OCI-LY1 (cell line): ENCODE measurements at regions not wholly inside any gene's neighbourhood (a gene's known extent, or its start where the extent isn't known, plus 50 kb on each side); places are given as distances from the start of the nearest gene placed in this dataset.

ENCODE experiments used
- H2AFZ ChIP-seq: fragments of 200-600 bp; sonication (generic), shearing (Covaris generic); 2 replicates; pipeline ENCODE4 v1.6.0; 2014; ENCODE audit warnings: antibody characterized with exemption, mild to moderate bottlenecking, low read length
- H3F3A ChIP-seq: fragments of 200-600 bp; sonication (generic), shearing (Covaris generic); 2 replicates; pipeline ENCODE4 v1.6.0; 2014; ENCODE audit warnings: mild to moderate bottlenecking, antibody characterized with exemption, low read length, moderate library complexity; ENCODE audit not compliant: insufficient read depth
- H3K27ac ChIP-seq: fragments of 200-600 bp; sonication (generic); 2 replicates; pipeline ENCODE4 v1.5.1; 2014; ENCODE audit warnings: low read length, mixed run types, mild to moderate bottlenecking, low read depth; ENCODE audit not compliant: poor library complexity, severe bottlenecking
- H3K27me3 ChIP-seq: fragments of 200-600 bp; sonication (generic); 2 replicates; pipeline ENCODE4 v1.6.0; 2014; ENCODE audit warnings: antibody characterized with exemption, mild to moderate bottlenecking, low read length, moderate library complexity; ENCODE audit not compliant: insufficient read depth
- H3K36me3 ChIP-seq: fragments of 200-600 bp; sonication (generic); 2 replicates; pipeline ENCODE4 v1.6.1; 2014; ENCODE audit warnings: mild to moderate bottlenecking, antibody characterized with exemption, low read length, moderate library complexity, mixed read lengths; ENCODE audit not compliant: insufficient read depth
- H3K4me1 ChIP-seq: fragments of 200-600 bp; sonication (generic); 2 replicates; pipeline ENCODE4 v1.5.1; 2014; ENCODE audit warnings: mild to moderate bottlenecking, low read length, moderate library complexity; ENCODE audit not compliant: insufficient read depth, severe bottlenecking
- H3K4me2 ChIP-seq: fragments of 200-600 bp; sonication (generic), shearing (Covaris generic); 2 replicates; pipeline ENCODE4 v1.6.1; 2014; ENCODE audit warnings: low read length
- H3K4me3 ChIP-seq: fragments of 200-600 bp; sonication (generic); 2 replicates; pipeline ENCODE4 v1.5.1; 2014; ENCODE audit warnings: low read length, low read depth, mild to moderate bottlenecking, mixed read lengths; ENCODE audit not compliant: poor library complexity, severe bottlenecking
- H3K79me2 ChIP-seq: fragments of 200-600 bp; shearing (Covaris generic); 2 replicates; pipeline ENCODE4 v1.6.1; 2016; ENCODE audit warnings: mixed run types, low read length, mixed read lengths; ENCODE audit not compliant: insufficient read depth
- H3K9ac ChIP-seq: fragments of 200-600 bp; sonication (generic), shearing (Covaris generic); 2 replicates; pipeline ENCODE4 v1.6.1; 2014; ENCODE audit warnings: mild to moderate bottlenecking, low read length, mixed read lengths
- H3K9me2 ChIP-seq: fragments of 200-600 bp; sonication (generic), shearing (Covaris generic); 2 replicates; pipeline ENCODE4 v1.6.1; 2014; ENCODE audit warnings: low read depth, mild to moderate bottlenecking, low read length, mixed read lengths
- H3K9me3 ChIP-seq: fragments of 200-600 bp; shearing (Covaris generic); 2 replicates; pipeline ENCODE4 v1.6.1; 2014; ENCODE audit warnings: low read length, mixed read lengths
- H4K20me1 ChIP-seq: fragments of 200-600 bp; sonication (generic), shearing (Covaris generic); 2 replicates; pipeline ENCODE4 v1.6.0; 2016; ENCODE audit warnings: mild to moderate bottlenecking, low read length; ENCODE audit not compliant: insufficient read depth
- EZH2 ChIP-seq: fragments of 200-600 bp; sonication (generic), shearing (Covaris generic); IDR thresholded peaks from 2 replicates; pipeline ENCODE4 v1.8.0; 2017; ENCODE audit warnings: borderline replicate concordance, mixed run types, mild to moderate bottlenecking, antibody characterized with exemption, low read length, moderate library complexity, mixed read lengths
- TF ChIP-seq, protein P1 (sequence below): fragments of 200-600 bp; sonication (generic), shearing (Covaris generic); IDR thresholded peaks from 2 replicates; pipeline ENCODE4 v1.5.1; 2017; ENCODE audit warnings: mild to moderate bottlenecking, antibody characterized with exemption, low read length, moderate library complexity, mixed read lengths

DNA sequence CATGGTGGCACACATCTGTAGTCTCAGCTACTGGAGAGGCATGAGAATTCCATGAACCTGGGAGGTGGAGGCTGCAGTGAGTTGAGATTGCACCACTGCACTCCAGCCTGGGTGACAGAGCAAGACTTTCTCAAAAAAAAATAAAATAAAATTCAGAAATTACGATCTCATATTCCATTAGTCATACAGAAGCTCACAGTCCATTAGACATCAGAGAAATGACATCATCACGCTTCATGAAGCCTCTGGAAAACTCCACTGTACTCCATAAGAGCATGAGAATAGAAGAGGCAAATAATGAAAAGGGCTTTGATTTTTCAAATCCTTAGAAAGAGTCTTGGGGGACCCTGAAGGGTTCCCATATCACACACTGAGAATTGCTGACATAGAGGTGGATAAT, 145.0 kb upstream of the MITF start:
- no peaks in the 10 kb centered on the region for H3F3A ChIP-seq
- TF ChIP-seq EZH2 = no peak
- TF ChIP-seq, protein P1, sequence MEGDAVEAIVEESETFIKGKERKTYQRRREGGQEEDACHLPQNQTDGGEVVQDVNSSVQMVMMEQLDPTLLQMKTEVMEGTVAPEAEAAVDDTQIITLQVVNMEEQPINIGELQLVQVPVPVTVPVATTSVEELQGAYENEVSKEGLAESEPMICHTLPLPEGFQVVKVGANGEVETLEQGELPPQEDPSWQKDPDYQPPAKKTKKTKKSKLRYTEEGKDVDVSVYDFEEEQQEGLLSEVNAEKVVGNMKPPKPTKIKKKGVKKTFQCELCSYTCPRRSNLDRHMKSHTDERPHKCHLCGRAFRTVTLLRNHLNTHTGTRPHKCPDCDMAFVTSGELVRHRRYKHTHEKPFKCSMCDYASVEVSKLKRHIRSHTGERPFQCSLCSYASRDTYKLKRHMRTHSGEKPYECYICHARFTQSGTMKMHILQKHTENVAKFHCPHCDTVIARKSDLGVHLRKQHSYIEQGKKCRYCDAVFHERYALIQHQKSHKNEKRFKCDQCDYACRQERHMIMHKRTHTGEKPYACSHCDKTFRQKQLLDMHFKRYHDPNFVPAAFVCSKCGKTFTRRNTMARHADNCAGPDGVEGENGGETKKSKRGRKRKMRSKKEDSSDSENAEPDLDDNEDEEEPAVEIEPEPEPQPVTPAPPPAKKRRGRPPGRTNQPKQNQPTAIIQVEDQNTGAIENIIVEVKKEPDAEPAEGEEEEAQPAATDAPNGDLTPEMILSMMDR = no peak
- no peaks in the 10 kb centered on the region for H3K9me2 ChIP-seq
- no peaks in the 10 kb centered on the region for H3K36me3 ChIP-seq
- no peak overlapping the region for H3K4me2 ChIP-seq
- H3K4me1 ChIP-seq = no peaks in the 10 kb centered on the region
- H3K9me3 ChIP-seq = no peaks in the 10 kb centered on the region
- H3K79me2 ChIP-seq = no peaks in the 10 kb centered on the region
- H3K4me3 ChIP-seq = no peak overlapping the region
- H3K27me3 ChIP-seq = no peaks in the 10 kb centered on the region
- H2AFZ ChIP-seq = no peak overlapping the region
- H4K20me1 ChIP-seq = no peaks in the 10 kb centered on the region
- no peak overlapping the region for H3K27ac ChIP-seq
- H3K9ac ChIP-seq = no peak overlapping the region

DNA sequence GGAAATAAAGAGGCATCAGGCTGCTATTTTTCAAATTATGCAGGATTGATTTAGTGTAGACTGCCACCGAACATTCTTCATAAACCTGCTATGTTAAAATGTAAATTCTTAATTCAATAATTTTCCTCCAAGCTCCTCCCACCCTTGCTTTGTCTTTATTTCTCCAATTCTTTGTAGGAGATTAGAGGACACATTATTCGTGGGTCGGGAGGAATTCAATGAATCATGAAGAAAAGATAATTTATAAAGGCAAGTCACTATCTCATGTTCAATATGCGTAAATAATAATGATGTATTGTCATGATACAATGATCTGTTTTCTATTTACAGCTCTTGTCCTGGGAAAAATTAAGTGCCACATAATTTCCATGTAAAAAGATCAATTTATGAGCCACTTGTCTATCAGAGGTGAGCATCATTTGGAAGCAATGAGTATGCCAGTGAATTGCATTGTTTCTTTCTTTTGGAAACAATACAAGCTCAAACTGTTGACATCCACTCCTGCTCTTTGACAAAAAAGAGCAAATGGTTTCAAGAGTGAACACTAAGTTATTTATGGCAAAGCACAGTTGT, 148.0 kb upstream of the MITF start:
- Histone ChIP-seq H3K79me2 (no peaks in the 10 kb centered on the region), H3K9ac (no peak overlapping the region), H2AFZ (no peak overlapping the region), H4K20me1 (no peaks in the 10 kb centered on the region), H3K9me3 (no peaks in the 10 kb centered on the region), H3K27ac (no peak overlapping the region), H3K9me2 (no peaks in the 10 kb centered on the region), H3K4me3 (no peak overlapping the region), H3K27me3 (no peaks in the 10 kb centered on the region), H3K4me2 (no peak overlapping the region), H3F3A (no peaks in the 10 kb centered on the region), H3K36me3 (no peaks in the 10 kb centered on the region), H3K4me1 (no peaks in the 10 kb centered on the region)
- no peak for TF ChIP-seq EZH2
- TF ChIP-seq, protein P1 = no peak

DNA sequence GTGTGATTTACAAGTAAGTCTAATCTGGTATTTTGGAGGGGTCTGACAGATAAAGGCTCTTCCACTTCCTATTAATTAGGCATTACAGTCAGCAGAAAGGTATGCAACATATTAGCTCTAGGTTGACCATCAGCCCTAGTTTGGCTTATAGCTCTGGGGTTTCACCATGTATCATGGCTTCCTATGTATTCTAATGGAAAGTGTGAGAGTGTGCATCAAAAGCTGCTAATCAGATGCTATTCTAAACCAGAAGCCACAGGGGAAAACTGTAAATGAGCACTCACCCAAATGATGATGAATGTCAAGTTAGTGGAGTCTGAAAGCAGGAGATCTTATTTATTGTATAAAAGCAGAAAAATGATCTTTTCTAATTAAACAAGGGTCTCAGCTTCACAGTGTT, 149.2 kb upstream of the MITF start:
- Histone ChIP-seq H2AFZ (no peak overlapping the region), H3K4me2 (no peak overlapping the region), H3K27ac (no peak overlapping the region), H3K79me2 (no peaks in the 10 kb centered on the region), H3F3A (no peaks in the 10 kb centered on the region), H3K4me3 (no peak overlapping the region), H3K9me3 (no peaks in the 10 kb centered on the region), H3K27me3 (no peaks in the 10 kb centered on the region), H3K9me2 (no peaks in the 10 kb centered on the region), H3K36me3 (no peaks in the 10 kb centered on the region), H4K20me1 (no peaks in the 10 kb centered on the region), H3K4me1 (no peaks in the 10 kb centered on the region), H3K9ac (no peak overlapping the region)
- TF ChIP-seq, protein P1 = no peak
- TF ChIP-seq EZH2 = no peak
